ENCODE measurements at regions not wholly inside any gene's neighbourhood (a gene's known extent, or its start where the extent isn't known, plus 50 kb on each side); places are given as distances from the start of the nearest gene placed in this dataset.

GRCh38 chr9:4381744-4382143, 81.9 kb upstream of the GLIS3 start:
- H3K36me3 ChIP-seq (ENCODE audit: control insufficient read depth, insufficient read depth, low read length) = no peaks in the 10 kb centered on the region
- ChIA-PET POLR2A (no interaction called here), CTCF (interaction anchor here (1.0 kb wide), 1 partner anchor 258 kb away, joined by 3 read pairs; no protein-coding TSS in a partner anchor)
- H3K4me3 ChIP-seq (ENCODE audit: low read depth, low read length) = no peak overlapping the region
- TF ChIP-seq CTCF (IDR thresholded peaks at IDR 0.05; ENCODE audit: insufficient read depth in 1 of 2, low read depth in 1 of 2, low read length in 1 of 2, severe bottlenecking in 1 of 2, unreplicated experiment in 1 of 2) = no peak
- H3K9me3 ChIP-seq = no peaks in the 10 kb centered on the region
- no peaks in the 10 kb centered on the region for H3K4me1 ChIP-seq
- H3K27me3 ChIP-seq (replicated peaks; ENCODE audit: control insufficient read depth, insufficient read depth, low read length) = no peaks in the 10 kb centered on the region
- Mint-ChIP-seq H3K9me3 (ENCODE audit: unreplicated experiment) (no peaks in the 10 kb centered on the region), H3K27ac (ENCODE audit: unreplicated experiment) (no peak overlapping the region), H3K4me1 (ENCODE audit: low read depth, unreplicated experiment) (no peaks in the 10 kb centered on the region), H3K36me3 (ENCODE audit: insufficient read depth, unreplicated experiment) (no peaks in the 10 kb centered on the region), H3K27me3 (ENCODE audit: insufficient read depth, unreplicated experiment) (no peaks in the 10 kb centered on the region), H3K4me3 (ENCODE audit: unreplicated experiment) (no peak overlapping the region)
- DNase-seq = no peak
- BruUV-seq (replicated peaks) = no TSS peak
- intact Hi-C loops (cut with micrococcal nuclease; ENCODE audit: unreplicated experiment) = loop anchor here (1.0 to 10.0 kb wide), 4 partner anchors 168 to 603 kb away; partner anchors contain the start of gene JAK2

DNA sequence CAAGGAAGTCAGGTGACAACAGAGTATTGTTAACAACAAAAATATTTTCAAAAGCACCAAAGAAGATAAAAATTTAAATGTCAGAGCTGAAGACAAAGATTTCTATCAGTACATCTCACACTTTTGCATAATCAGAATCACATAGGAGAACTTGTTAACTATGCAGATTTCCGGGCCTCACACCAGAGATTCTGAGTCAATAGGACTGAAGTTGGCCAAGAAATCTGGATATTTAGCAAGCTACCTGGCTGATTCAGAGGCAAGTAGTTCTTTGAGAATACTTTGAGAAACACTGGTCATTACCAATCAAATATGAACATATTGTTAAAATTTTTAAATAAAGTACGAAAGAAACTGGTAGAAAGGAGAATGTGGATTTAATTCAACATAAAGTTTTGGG, 80.5 kb upstream of the GLIS3 start:
- ChIA-PET CTCF (no interaction called here), POLR2A (no interaction called here)
- H3K9me3 Mint-ChIP-seq (ENCODE audit: unreplicated experiment) = no peaks in the 10 kb centered on the region
- no peak for DNase-seq
- Histone ChIP-seq H3K4me3 (ENCODE audit: low read depth, low read length) (no peak overlapping the region), H3K36me3 (ENCODE audit: control insufficient read depth, insufficient read depth, low read length) (no peaks in the 10 kb centered on the region), H3K27me3 (replicated peaks; ENCODE audit: control insufficient read depth, insufficient read depth, low read length) (no peaks in the 10 kb centered on the region), H3K4me1 (peaks cover 5% of the 10 kb centered on the region; the same call in 1 of the 2 replicates), H3K9me3 (no peaks in the 10 kb centered on the region)
- intact Hi-C loops (cut with micrococcal nuclease; ENCODE audit: unreplicated experiment) = loop anchor here (5.0 to 10.0 kb wide), 2 partner anchors 542 to 604 kb away; partner anchors contain the start of gene JAK2
- TF ChIP-seq CTCF (IDR thresholded peaks at IDR 0.05; ENCODE audit: insufficient read depth in 1 of 2, low read depth in 1 of 2, low read length in 1 of 2, severe bottlenecking in 1 of 2, unreplicated experiment in 1 of 2) = no peak
- no peaks in the 10 kb centered on the region for H3K36me3 Mint-ChIP-seq (ENCODE audit: insufficient read depth, unreplicated experiment)
- H3K27me3 Mint-ChIP-seq (ENCODE audit: insufficient read depth, unreplicated experiment) = no peaks in the 10 kb centered on the region
- no peak overlapping the region for H3K4me3 Mint-ChIP-seq (ENCODE audit: unreplicated experiment)
- BruUV-seq (replicated peaks) = no TSS peak
- H3K4me1 Mint-ChIP-seq (ENCODE audit: low read depth, unreplicated experiment) = no peaks in the 10 kb centered on the region
- H3K27ac Mint-ChIP-seq (ENCODE audit: unreplicated experiment) = no peak overlapping the region

DNA sequence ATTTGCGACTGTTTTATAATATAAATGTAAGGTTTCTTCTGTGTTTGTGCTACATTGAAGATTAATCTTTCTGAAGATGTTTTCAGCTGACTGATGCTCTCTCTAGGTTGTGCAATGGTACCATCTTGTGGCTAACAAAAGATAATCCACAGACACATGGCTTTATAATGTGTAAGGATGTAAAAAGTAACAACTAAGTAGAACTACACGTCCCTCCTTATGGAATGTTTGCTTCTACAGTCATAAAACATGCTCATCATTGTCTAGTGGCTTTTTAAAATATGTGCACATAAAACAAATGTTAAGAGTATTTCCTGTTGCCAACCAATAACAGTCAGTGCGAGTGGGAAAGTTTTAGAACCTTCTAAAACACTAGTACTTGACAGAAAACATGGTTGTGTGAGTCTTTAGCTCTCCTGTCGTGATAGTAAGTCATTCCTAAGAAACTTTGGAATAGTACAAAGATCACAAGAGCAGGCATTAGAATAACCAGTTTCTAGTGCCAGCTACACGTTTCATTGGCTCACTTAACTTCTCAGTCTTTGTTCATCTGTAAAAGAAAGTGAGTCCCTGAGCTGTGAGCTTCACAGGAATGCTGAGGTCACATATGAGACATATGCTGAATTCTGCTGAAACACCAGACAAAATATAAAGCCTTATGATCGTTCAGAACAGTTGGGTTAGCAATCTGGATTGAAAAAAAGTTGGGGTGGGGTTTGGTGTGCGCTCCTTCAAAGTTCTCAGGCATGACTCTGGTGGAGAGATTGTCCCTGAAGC, 75.7 kb upstream of the GLIS3 start:
- H3K27me3 Mint-ChIP-seq (ENCODE audit: insufficient read depth, unreplicated experiment) = no peaks in the 10 kb centered on the region
- H3K27ac Mint-ChIP-seq (ENCODE audit: unreplicated experiment) = no peak overlapping the region
- DNase-seq = peak in 1 of 2 experiments; percentile 7
- no peaks in the 10 kb centered on the region for H3K36me3 Mint-ChIP-seq (ENCODE audit: insufficient read depth, unreplicated experiment)
- H3K9me3 Mint-ChIP-seq (ENCODE audit: unreplicated experiment) = no peaks in the 10 kb centered on the region
- Histone ChIP-seq H3K9me3 (no peaks in the 10 kb centered on the region), H3K4me1 (peaks cover 6% of the 10 kb centered on the region; the same call in 1 of the 2 replicates), H3K4me3 (ENCODE audit: low read depth, low read length) (no peak overlapping the region), H3K27me3 (replicated peaks; ENCODE audit: control insufficient read depth, insufficient read depth, low read length) (no peaks in the 10 kb centered on the region), H3K36me3 (ENCODE audit: control insufficient read depth, insufficient read depth, low read length) (no peaks in the 10 kb centered on the region)
- intact Hi-C loops (cut with micrococcal nuclease; ENCODE audit: unreplicated experiment) = loop anchor here (2.0 kb wide), 2 partner anchors 61 to 643 kb away; no protein-coding TSS in a partner anchor
- ChIA-PET POLR2A (no interaction called here), CTCF (interaction anchor here (1.0 to 1.4 kb wide), 2 partner anchors 60 to 643 kb away, joined by 6 to 8 read pairs; no protein-coding TSS in a partner anchor)
- peak in 1 of 2 experiments; percentile 18 for TF ChIP-seq CTCF (IDR thresholded peaks at IDR 0.05; ENCODE audit: insufficient read depth in 1 of 2, low read depth in 1 of 2, low read length in 1 of 2, severe bottlenecking in 1 of 2, unreplicated experiment in 1 of 2)
- no peaks in the 10 kb centered on the region for H3K4me1 Mint-ChIP-seq (ENCODE audit: low read depth, unreplicated experiment)
- H3K4me3 Mint-ChIP-seq (ENCODE audit: unreplicated experiment) = no peak overlapping the region
- no TSS peak for BruUV-seq (replicated peaks)

Measured in Caco-2 (cell line).